Tibial artery (tissue), 4 donors: ENCODE measurements at regions not wholly inside any gene's neighbourhood (a gene's known extent, or its start where the extent isn't known, plus 50 kb on each side); places are given as distances from the start of the nearest gene placed in this dataset.
"Not testable (repeated sequence)": the region's sequence is repeated elsewhere in the genome, so short reads cannot be mapped to it uniquely, and the experiment has no call there.

Experiments used
- DNase-seq, 2 donors: peaks; one replicate each; pipeline ENCODE4 v3.0.0-alpha.2; 2019
- H3K27ac ChIP-seq, 2 donors: fragments of 200-600 bp; sonication (generic) in 1 of 2; 1 replicate in 1 of 2; 2 replicates in 1 of 2; pipeline ENCODE4 v1.5.1; 2018 to 2019; ENCODE audit warnings: mild to moderate bottlenecking in 1 of 2
- H3K27me3 ChIP-seq, 2 donors: fragments of 200-600 bp; sonication (generic) in 1 of 2; one replicate each; pipeline versions ENCODE4 v1.5.1 to v1.6.0; 2016 to 2019
- H3K36me3 ChIP-seq, 3 donors: fragments of 200-600 bp; sonication (generic) in 2 of 3; one replicate each; pipeline ENCODE4 v1.5.1; 2016 to 2019; ENCODE audit warnings: mild to moderate bottlenecking in 2 of 3
- H3K4me1 ChIP-seq, 4 donors: fragments of 200-600 bp; sonication (generic) in 2 of 4; 1 replicate in 3 of 4; 2 replicates in 1 of 4; pipeline ENCODE4 v1.5.1; 2016 to 2019
- H3K4me3 ChIP-seq, 2 donors: fragments of 200-600 bp; sonication (generic) in 1 of 2; 1 replicate in 1 of 2; 2 replicates in 1 of 2; pipeline ENCODE4 v1.5.1; 2018 to 2019; ENCODE audit warnings: mild to moderate bottlenecking in 2 of 2
- H3K9me3 ChIP-seq, 3 donors: fragments of 200-600 bp; sonication (generic) in 1 of 3; one replicate each; pipeline ENCODE4 v1.5.1; 2016 to 2019
- intact Hi-C: fragments of 100-400 bp; cut with DNase I; formaldehyde crosslinking; loops from one replicate; pipeline ENCODE4 v1.15.0; 2023; ENCODE audit warnings: low total_unique reads
- TF ChIP-seq, protein P1 (sequence below), 2 experiments: fragments of 200-600 bp in 1 of 2; fragments of 450-650 bp in 1 of 2; IDR thresholded peaks; one replicate each; pipeline ENCODE4 v1.5.1; 2017 to 2019; ENCODE audit warnings: antibody characterized with exemption in 2 of 2, mild to moderate bottlenecking in 1 of 2, moderate library complexity in 1 of 2

DNA sequence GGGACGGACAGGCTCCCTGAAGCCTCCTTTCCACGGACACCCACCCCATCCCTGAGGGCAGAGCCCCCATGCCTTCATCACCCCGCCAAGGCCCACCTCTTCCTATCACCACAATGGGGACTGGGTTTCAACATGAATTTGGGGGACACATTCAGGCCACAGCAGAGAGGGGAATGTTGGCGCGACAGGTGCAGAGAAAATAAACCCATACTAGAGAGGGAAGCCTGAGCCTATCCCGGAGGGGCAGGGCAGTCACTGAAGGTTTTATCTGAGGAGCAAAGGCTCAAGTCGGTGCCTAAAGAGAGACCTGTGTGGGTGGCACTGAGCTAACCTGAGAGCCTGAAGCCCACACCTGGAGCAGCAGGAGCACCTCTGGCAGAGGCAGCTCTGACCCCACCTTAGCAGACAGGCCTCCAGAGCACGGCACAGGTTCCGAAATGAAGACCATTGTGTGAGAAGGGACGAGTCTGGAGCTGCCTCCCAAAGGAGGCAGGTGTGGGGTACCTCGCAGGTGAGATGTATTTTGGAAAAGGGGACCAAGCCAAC, 180.6 kb upstream of the PDE10A start:
- H3K27ac ChIP-seq, result no peak overlapping the region
- no peak overlapping the region for H3K4me3 ChIP-seq
- no peaks in the 10 kb centered on the region for H3K9me3 ChIP-seq
- peaks cover 0 to 14% (median 7%) of the 10 kb centered on the region in 4 donors for H3K4me1 ChIP-seq
- TF ChIP-seq, protein P1, sequence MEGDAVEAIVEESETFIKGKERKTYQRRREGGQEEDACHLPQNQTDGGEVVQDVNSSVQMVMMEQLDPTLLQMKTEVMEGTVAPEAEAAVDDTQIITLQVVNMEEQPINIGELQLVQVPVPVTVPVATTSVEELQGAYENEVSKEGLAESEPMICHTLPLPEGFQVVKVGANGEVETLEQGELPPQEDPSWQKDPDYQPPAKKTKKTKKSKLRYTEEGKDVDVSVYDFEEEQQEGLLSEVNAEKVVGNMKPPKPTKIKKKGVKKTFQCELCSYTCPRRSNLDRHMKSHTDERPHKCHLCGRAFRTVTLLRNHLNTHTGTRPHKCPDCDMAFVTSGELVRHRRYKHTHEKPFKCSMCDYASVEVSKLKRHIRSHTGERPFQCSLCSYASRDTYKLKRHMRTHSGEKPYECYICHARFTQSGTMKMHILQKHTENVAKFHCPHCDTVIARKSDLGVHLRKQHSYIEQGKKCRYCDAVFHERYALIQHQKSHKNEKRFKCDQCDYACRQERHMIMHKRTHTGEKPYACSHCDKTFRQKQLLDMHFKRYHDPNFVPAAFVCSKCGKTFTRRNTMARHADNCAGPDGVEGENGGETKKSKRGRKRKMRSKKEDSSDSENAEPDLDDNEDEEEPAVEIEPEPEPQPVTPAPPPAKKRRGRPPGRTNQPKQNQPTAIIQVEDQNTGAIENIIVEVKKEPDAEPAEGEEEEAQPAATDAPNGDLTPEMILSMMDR (IDR thresholded peaks at IDR 0.05), result no peak
- H3K27me3 ChIP-seq, result peaks cover 0 to 23% of the 10 kb centered on the region in 2 donors
- H3K36me3 ChIP-seq, result no peaks in the 10 kb centered on the region
- intact Hi-C loops, result no loop called here
- no peak for DNase-seq

DNA sequence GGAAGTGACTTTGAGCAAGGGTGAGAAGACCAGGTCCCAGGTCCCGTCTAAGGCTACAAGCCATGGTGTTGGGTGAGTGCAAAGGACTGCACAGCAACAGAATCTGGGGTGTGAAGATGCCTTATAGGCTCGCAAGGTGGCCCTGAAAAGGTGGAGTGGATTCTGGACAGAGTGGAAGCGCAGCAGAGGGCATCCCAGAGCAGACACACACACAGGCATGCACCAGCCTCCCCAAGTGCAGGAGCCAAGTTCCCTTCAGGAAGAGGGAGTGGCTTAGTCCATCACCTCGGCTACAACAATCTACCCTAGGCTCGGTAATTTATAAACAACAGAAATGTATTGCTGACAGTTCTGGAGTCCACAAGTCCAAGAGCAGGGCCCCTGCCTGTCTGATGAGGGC, 180.1 kb upstream of the PDE10A start:
- DNase-seq, result no peak
- intact Hi-C loops, result no loop called here
- H3K4me3 ChIP-seq, result no peak overlapping the region
- peaks cover 0 to 18% of the 10 kb centered on the region in 2 donors for H3K27me3 ChIP-seq
- no peaks in the 10 kb centered on the region for H3K9me3 ChIP-seq
- peaks cover 0 to 14% (median 7%) of the 10 kb centered on the region in 4 donors for H3K4me1 ChIP-seq
- no peak overlapping the region for H3K27ac ChIP-seq
- no peaks in the 10 kb centered on the region for H3K36me3 ChIP-seq
- TF ChIP-seq, protein P1 (IDR thresholded peaks at IDR 0.05), result no peak

DNA sequence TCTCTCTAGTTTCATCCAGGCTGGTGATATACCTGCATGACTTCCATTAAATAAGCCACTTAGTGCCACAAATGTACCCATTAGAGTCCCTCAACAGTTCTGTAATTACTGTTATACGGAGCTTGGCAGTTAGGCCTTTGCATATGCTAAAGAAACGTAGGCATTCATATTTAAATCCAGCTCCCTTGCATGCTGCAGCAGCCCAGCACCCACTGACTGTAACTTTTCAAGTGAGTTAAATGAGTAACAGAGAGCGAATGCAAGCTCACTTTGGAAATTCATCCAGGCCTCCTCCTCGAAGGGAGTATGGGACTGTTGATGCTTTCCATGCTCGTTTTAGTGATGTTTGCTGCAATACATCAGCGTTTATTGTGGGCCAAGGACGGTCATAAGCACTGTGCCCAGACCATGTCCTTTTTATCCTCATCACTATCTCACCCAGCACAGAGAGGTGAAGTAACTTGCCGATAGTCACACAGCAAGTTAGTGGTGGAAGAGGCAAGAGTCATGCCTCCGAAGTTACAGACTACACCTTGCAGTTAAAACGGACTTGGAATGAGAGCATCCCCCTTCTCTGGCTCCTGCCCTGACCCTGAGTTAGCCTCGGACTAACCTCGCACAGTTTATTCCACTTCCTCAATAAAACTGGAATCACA, 179.4 kb upstream of the PDE10A start:
- Histone ChIP-seq H3K4me3 (no peak overlapping the region), H3K27me3 (peaks cover 0 to 17% of the 10 kb centered on the region in 2 donors), H3K27ac (no peak overlapping the region), H3K4me1 (peaks cover 0 to 14% (median 7%) of the 10 kb centered on the region in 4 donors), H3K36me3 (no peaks in the 10 kb centered on the region), H3K9me3 (no peaks in the 10 kb centered on the region)
- TF ChIP-seq, protein P1 (IDR thresholded peaks at IDR 0.05), result no peak
- DNase-seq, result no peak
- intact Hi-C loops, result no loop called here

DNA sequence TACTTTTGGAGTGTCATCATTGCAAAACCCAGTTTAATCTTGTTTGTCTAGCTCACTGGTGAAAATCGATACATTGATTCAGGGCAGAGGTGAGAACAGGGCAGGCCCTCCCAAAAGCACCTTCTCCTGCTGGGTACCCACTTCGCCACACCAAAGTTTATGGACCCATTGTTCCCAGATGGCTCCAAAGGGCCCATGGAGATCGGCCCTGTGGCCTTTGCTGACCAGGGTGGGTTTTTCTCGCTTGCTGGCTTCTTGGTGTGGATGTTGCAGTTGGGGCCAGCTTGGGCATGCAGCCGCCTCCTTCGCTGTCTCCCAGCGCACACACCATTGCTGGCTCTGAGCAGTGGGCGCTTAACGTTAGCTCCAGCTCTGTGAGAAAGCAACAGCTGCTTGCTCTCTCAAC, 178.1 kb upstream of the PDE10A start:
- Histone ChIP-seq H3K4me1 (peaks cover 0 to 5% (median 2%) of the 10 kb centered on the region in 4 donors), H3K27me3 (peaks cover 0 to 22% of the 10 kb centered on the region in 2 donors), H3K36me3 (no peaks in the 10 kb centered on the region), H3K4me3 (no peak overlapping the region), H3K9me3 (no peaks in the 10 kb centered on the region), H3K27ac (no peak overlapping the region)
- intact Hi-C loops, result no loop called here
- DNase-seq, result no peak
- TF ChIP-seq, protein P1 (IDR thresholded peaks at IDR 0.05), result no peak

DNA sequence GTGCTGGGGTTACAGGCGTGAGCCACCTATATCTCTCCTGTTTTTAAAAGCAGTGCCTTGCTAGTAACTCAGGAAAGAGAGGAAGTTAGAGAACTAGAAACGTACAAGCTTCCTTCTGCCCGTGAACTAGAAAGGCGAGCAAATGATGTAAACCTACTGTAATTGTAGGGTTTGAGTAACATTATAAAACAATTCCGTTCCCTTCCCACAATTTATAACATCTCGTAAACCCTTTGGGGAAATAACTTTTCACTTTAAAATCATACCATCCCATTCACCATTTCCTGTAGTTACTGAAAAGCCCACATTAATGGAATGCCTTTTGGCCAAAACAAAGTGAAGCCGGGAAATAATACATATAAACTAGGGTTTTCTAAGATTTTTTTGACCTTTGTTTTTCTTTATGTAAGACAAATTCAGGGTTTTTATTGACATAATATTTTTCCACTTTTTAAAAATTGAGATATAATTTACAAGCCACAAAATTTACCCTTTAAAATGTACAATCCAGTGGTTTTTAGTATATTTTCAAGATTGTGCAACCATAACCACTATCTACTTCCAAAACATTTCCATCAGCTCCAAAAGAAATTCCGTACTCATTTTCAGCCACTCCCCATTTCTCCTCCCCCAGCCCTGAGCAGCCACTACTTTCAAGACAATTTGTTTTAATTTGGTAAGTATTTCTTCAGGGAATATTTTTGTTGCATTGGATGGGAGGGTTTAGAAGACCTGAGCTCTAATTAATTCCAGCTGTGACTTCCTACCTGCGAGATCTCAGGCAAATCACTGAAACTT, 175.1 kb upstream of the PDE10A start:
- TF ChIP-seq, protein P1 (IDR thresholded peaks at IDR 0.05), result no peak

DNA sequence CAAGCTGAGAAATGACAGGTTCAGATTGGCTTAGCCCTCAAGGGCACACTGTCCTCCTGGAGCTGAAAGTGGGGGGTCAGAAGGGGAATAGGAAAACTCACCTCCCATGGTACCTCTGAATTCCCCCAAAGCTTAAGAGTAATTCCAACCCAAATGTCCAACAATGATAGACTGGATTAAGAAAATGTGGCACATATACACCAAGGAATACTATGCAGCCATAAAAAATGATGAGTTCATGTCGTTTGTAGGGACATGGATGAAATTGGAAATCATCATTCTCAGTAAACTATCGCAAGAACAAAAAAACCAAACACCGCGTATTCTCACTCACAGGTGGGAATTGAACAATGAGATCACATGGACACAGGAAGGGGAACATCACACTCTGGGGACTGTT, 173.6 kb upstream of the PDE10A start:
- H3K27ac ChIP-seq, DNase-seq, H3K4me3 ChIP-seq, H3K4me1 ChIP-seq, intact Hi-C loops, H3K36me3 ChIP-seq, H3K9me3 ChIP-seq: not testable (repeated sequence)
- H3K27me3 ChIP-seq, result peaks cover 0 to 36% of the 10 kb centered on the region in 2 donors

More for the DNA sequence above, 175.1 kb upstream of the PDE10A start:
- H3K4me1 ChIP-seq, result peaks cover 0 to 8% (median 0%) of the 10 kb centered on the region in 4 donors
- DNase-seq, result no peak
- H3K27ac ChIP-seq, result no peak overlapping the region
- H3K27me3 ChIP-seq, result peaks cover 0 to 35% of the 10 kb centered on the region in 2 donors
- H3K4me3 ChIP-seq, result no peak overlapping the region
- no peaks in the 10 kb centered on the region for H3K9me3 ChIP-seq
- H3K36me3 ChIP-seq, result no peaks in the 10 kb centered on the region
- intact Hi-C loops, result no loop called here
